ENCODE measurements at regions not wholly inside any gene's neighbourhood (a gene's known extent, or its start where the extent isn't known, plus 50 kb on each side); places are given as distances from the start of the nearest gene placed in this dataset.
A peak's percentile ranks its signal among the peaks of the same experiment; 100 is the strongest.

- no peak for DNase-seq
Observed at GRCh38 chr6:45830441-45831139, 185.1 kb downstream of the CLIC5 start.

- DNase-seq: no peak
Observed at GRCh38 chr6:45829873-45830272, 185.8 kb downstream of the CLIC5 start.

- no peak for DNase-seq
Observed at GRCh38 chr6:45827952-45828530, 187.6 kb downstream of the CLIC5 start.

- no peak for DNase-seq
Observed at GRCh38 chr6:45822873-45823272, 192.8 kb downstream of the CLIC5 start.

- DNase-seq: no peak
Observed at GRCh38 chr6:45822246-45822812, 193.3 kb downstream of the CLIC5 start.

GRCh38 chr6:45818655-45819054 is 197.0 kb downstream of the CLIC5 start:
- DNase-seq: no peak

GRCh38 chr6:45816674-45817297 is 198.9 kb downstream of the CLIC5 start:
- DNase-seq: no peak

- DNase-seq: no peak
Observed at GRCh38 chr6:45815466-45816125, 200.1 kb downstream of the CLIC5 start.

GRCh38 chr6:45814772-45815171 is 200.9 kb downstream of the CLIC5 start:
- no peak for DNase-seq

- DNase-seq: no peak
Observed at GRCh38 chr6:45813943-45814342, 201.7 kb downstream of the CLIC5 start.

GRCh38 chr6:45812922-45813321 is 202.7 kb downstream of the CLIC5 start:
- peak; percentile 91 for DNase-seq

GRCh38 chr6:45808917-45809316 is 206.7 kb downstream of the CLIC5 start:
- DNase-seq: no peak

- DNase-seq: no peak
Observed at GRCh38 chr6:45808042-45808645, 207.5 kb downstream of the CLIC5 start.

- DNase-seq: no peak
Observed at GRCh38 chr6:45807311-45808041, 208.2 kb downstream of the CLIC5 start.

GRCh38 chr6:45806172-45806571 is 209.5 kb downstream of the CLIC5 start:
- DNase-seq: no peak

- no peak for DNase-seq
Observed at GRCh38 chr6:45803071-45803470, 212.6 kb downstream of the CLIC5 start.

- no peak for DNase-seq
Observed at GRCh38 chr6:45801471-45802289, 214.0 kb downstream of the CLIC5 start.

- no peak for DNase-seq
Observed at GRCh38 chr6:45800911-45801310, 214.7 kb downstream of the CLIC5 start.

- peak; percentile 38 for DNase-seq
Observed at GRCh38 chr6:45795678-45796077, 220.0 kb downstream of the CLIC5 start.

GRCh38 chr6:45794465-45794864 is 221.2 kb downstream of the CLIC5 start:
- DNase-seq: no peak
